ENCODE measurements at regions not wholly inside any gene's neighbourhood (a gene's known extent, or its start where the extent isn't known, plus 50 kb on each side); places are given as distances from the start of the nearest gene placed in this dataset.

- Histone ChIP-seq H3K4me1 (ENCODE audit: control insufficient read depth in 1 of 2, insufficient read depth in 2 of 2, low read depth in 1 of 2, low read length in 1 of 2) (peaks cover 0 to 3% of the 10 kb centered on the region in 2 experiments; a peak in 1 of 4 replicates), H2AFZ (ENCODE audit: low read depth) (no peak overlapping the region), H3K4me3 (ENCODE audit: low read depth in 2 of 2, low read length in 1 of 2) (no peak overlapping the region), H3K9me2 (no peaks in the 10 kb centered on the region), H3K27me3 (ENCODE audit: insufficient read depth) (no peaks in the 10 kb centered on the region), H3K36me3 (replicated peaks in 1 of 2; ENCODE audit: control insufficient read depth in 1 of 2, insufficient read depth in 2 of 2, low read length in 1 of 2) (no peaks in the 10 kb centered on the region), H3K4me2 (no peak overlapping the region), H3F3A (replicated peaks; ENCODE audit: insufficient read depth) (no peaks in the 10 kb centered on the region), H3K27ac (ENCODE audit: low read depth in 2 of 2, low read length in 1 of 2) (no peak overlapping the region), H4K20me1 (ENCODE audit: insufficient read depth) (no peaks in the 10 kb centered on the region), H3K79me2 (ENCODE audit: insufficient read depth) (no peaks in the 10 kb centered on the region), H3K9ac (no peak overlapping the region), H3K9me3 (no peaks in the 10 kb centered on the region)
- DNase-seq, result peak; percentile 46
- no peak for TF ChIP-seq TAF1 (IDR thresholded peaks at IDR 0.05; ENCODE audit: borderline replicate concordance, low read depth, low read length)
- no peak for TF ChIP-seq EP300 (IDR thresholded peaks at IDR 0.05; ENCODE audit: borderline replicate concordance in 1 of 2, low read depth in 1 of 2, low read length in 1 of 2)
- TF ChIP-seq FOXJ3 (CRISPR knock-in tag; IDR thresholded peaks at IDR 0.05), result no peak
- TF ChIP-seq GABPA (IDR thresholded peaks at IDR 0.05; ENCODE audit: low read depth), result no peak
- TF ChIP-seq, protein P1, sequence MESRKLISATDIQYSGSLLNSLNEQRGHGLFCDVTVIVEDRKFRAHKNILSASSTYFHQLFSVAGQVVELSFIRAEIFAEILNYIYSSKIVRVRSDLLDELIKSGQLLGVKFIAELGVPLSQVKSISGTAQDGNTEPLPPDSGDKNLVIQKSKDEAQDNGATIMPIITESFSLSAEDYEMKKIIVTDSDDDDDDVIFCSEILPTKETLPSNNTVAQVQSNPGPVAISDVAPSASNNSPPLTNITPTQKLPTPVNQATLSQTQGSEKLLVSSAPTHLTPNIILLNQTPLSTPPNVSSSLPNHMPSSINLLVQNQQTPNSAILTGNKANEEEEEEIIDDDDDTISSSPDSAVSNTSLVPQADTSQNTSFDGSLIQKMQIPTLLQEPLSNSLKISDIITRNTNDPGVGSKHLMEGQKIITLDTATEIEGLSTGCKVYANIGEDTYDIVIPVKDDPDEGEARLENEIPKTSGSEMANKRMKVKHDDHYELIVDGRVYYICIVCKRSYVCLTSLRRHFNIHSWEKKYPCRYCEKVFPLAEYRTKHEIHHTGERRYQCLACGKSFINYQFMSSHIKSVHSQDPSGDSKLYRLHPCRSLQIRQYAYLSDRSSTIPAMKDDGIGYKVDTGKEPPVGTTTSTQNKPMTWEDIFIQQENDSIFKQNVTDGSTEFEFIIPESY (IDR thresholded peaks at IDR 0.05; ENCODE audit: borderline replicate concordance, low read depth), result no peak
- TF ChIP-seq, protein P2, sequence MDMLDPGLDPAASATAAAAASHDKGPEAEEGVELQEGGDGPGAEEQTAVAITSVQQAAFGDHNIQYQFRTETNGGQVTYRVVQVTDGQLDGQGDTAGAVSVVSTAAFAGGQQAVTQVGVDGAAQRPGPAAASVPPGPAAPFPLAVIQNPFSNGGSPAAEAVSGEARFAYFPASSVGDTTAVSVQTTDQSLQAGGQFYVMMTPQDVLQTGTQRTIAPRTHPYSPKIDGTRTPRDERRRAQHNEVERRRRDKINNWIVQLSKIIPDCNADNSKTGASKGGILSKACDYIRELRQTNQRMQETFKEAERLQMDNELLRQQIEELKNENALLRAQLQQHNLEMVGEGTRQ (IDR thresholded peaks at IDR 0.05; ENCODE audit: borderline replicate concordance, low read depth, low read length), result no peak
- no peak for TF ChIP-seq TCF12 (IDR thresholded peaks at IDR 0.05)
- no peak for TF ChIP-seq MEF2A (IDR thresholded peaks at IDR 0.05; ENCODE audit: borderline replicate concordance, low read depth)
- TF ChIP-seq GATA2 (CRISPR knock-in tag; IDR thresholded peaks at IDR 0.05), result no peak
- TF ChIP-seq MAX (IDR thresholded peaks at IDR 0.05; ENCODE audit: low read depth), result no peak
- no peak for TF ChIP-seq FOXM1 (IDR thresholded peaks at IDR 0.05; ENCODE audit: low read depth)
- no peak for TF ChIP-seq FOSL2 (IDR thresholded peaks at IDR 0.05; ENCODE audit: borderline replicate concordance, low read depth)
- TF ChIP-seq RFX5 (IDR thresholded peaks at IDR 0.05; ENCODE audit: low read length), result no peak
- 27% methylated on average over 7 of the region's 11 CpGs for WGBS (ENCODE audit: low lambda C conversion rate)
- POLR2A ChIA-PET, result no interaction called here
- CTCF ChIA-PET, result no interaction called here
These were observed 385.0 kb downstream of the CTTN start for GRCh38 chr11:70783356-70783755.

DNA sequence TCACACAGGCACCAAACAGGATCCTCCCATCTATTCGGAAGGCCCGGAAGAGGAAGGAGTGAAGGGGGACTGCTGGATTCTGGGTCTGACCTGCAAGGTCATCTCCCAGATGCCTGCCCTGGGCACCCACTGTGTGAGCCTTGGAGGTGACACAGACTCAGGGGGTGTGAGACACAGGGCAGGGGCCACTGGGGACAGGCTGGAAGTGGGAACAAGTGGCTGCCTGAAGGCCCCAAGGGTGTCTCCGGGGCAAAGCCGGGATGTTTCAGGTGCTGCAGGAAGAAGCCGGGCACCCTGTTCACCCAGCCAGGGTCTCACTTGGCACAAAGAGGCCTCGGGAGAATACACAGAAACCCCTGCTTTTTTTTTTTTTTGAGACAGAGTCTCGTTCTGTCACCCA, 385.5 kb downstream of the CTTN start:
- no peak overlapping the region for H2AFZ ChIP-seq (ENCODE audit: low read depth)
- no peaks in the 10 kb centered on the region for H3K9me3 ChIP-seq
- TF ChIP-seq, protein P1 (IDR thresholded peaks at IDR 0.05; ENCODE audit: borderline replicate concordance, low read depth), result no peak
- no peak for TF ChIP-seq ELF1 (IDR thresholded peaks at IDR 0.05)
- TF ChIP-seq MXI1 (IDR thresholded peaks at IDR 0.05; ENCODE audit: low read depth, low read length), result no peak
- TF ChIP-seq NRF1 (IDR thresholded peaks at IDR 0.05; ENCODE audit: low read depth, low read length), result no peak
- no peak for TF ChIP-seq RAD21 (IDR thresholded peaks at IDR 0.05; ENCODE audit: low read length)
- no peak for TF ChIP-seq PBX3 (IDR thresholded peaks at IDR 0.05)
- TF ChIP-seq EP300 (IDR thresholded peaks at IDR 0.05; ENCODE audit: borderline replicate concordance in 1 of 2, low read depth in 1 of 2, low read length in 1 of 2), result no peak
- no peak for TF ChIP-seq YY1 (IDR thresholded peaks at IDR 0.05; ENCODE audit: low read depth)
- TF ChIP-seq NFIC (IDR thresholded peaks at IDR 0.05; ENCODE audit: borderline replicate concordance), result no peak
- TF ChIP-seq, protein P3, sequence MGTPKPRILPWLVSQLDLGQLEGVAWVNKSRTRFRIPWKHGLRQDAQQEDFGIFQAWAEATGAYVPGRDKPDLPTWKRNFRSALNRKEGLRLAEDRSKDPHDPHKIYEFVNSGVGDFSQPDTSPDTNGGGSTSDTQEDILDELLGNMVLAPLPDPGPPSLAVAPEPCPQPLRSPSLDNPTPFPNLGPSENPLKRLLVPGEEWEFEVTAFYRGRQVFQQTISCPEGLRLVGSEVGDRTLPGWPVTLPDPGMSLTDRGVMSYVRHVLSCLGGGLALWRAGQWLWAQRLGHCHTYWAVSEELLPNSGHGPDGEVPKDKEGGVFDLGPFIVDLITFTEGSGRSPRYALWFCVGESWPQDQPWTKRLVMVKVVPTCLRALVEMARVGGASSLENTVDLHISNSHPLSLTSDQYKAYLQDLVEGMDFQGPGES (IDR thresholded peaks at IDR 0.05; ENCODE audit: low read depth, low read length), result no peak
- no peak for TF ChIP-seq EZH2phosphoT487 (IDR thresholded peaks at IDR 0.05; ENCODE audit: borderline replicate concordance, low read depth)
- TF ChIP-seq SIN3A (IDR thresholded peaks at IDR 0.05; ENCODE audit: borderline replicate concordance, low read depth, low read length), result no peak
- H3K4me1 ChIP-seq (ENCODE audit: control insufficient read depth in 1 of 2, insufficient read depth in 2 of 2, low read depth in 1 of 2, low read length in 1 of 2), result peaks cover 0 to 3% of the 10 kb centered on the region in 2 experiments; a peak in 1 of 4 replicates
- no peaks in the 10 kb centered on the region for H4K20me1 ChIP-seq (ENCODE audit: insufficient read depth)
- no peaks in the 10 kb centered on the region for H3K9me2 ChIP-seq
- WGBS (ENCODE audit: low lambda C conversion rate), result 62% methylated on average over 7 of the region's 7 CpGs
- H3K9ac ChIP-seq, result no peak overlapping the region
- no peaks in the 10 kb centered on the region for H3K36me3 ChIP-seq (replicated peaks in 1 of 2; ENCODE audit: control insufficient read depth in 1 of 2, insufficient read depth in 2 of 2, low read length in 1 of 2)
- no peaks in the 10 kb centered on the region for H3K27me3 ChIP-seq (ENCODE audit: insufficient read depth)
- ChIA-PET CTCF (no interaction called here), POLR2A (no interaction called here)
- no peak overlapping the region for H3K4me2 ChIP-seq
- no peaks in the 10 kb centered on the region for H3K79me2 ChIP-seq (ENCODE audit: insufficient read depth)
- H3K27ac ChIP-seq (ENCODE audit: low read depth in 2 of 2, low read length in 1 of 2), result no peak overlapping the region
- no peaks in the 10 kb centered on the region for H3F3A ChIP-seq (replicated peaks; ENCODE audit: insufficient read depth)
- DNase-seq, result no peak
- no peak overlapping the region for H3K4me3 ChIP-seq (ENCODE audit: low read depth in 2 of 2, low read length in 1 of 2)

Data from SK-N-SH (cell line).